ENCODE measurements at regions not wholly inside any gene's neighbourhood (a gene's known extent, or its start where the extent isn't known, plus 50 kb on each side); places are given as distances from the start of the nearest gene placed in this dataset.

- no peak for DNase-seq (ENCODE audit: low read depth)
- Histone ChIP-seq H3K4me3 (ENCODE audit: low read depth, low read length) (no peak overlapping the region), H3K36me3 (ENCODE audit: control insufficient read depth, insufficient read depth, low read length) (no peaks in the 10 kb centered on the region), H3K27me3 (ENCODE audit: control insufficient read depth, insufficient read depth, low read length) (no peaks in the 10 kb centered on the region)
- TF ChIP-seq, protein P1, sequence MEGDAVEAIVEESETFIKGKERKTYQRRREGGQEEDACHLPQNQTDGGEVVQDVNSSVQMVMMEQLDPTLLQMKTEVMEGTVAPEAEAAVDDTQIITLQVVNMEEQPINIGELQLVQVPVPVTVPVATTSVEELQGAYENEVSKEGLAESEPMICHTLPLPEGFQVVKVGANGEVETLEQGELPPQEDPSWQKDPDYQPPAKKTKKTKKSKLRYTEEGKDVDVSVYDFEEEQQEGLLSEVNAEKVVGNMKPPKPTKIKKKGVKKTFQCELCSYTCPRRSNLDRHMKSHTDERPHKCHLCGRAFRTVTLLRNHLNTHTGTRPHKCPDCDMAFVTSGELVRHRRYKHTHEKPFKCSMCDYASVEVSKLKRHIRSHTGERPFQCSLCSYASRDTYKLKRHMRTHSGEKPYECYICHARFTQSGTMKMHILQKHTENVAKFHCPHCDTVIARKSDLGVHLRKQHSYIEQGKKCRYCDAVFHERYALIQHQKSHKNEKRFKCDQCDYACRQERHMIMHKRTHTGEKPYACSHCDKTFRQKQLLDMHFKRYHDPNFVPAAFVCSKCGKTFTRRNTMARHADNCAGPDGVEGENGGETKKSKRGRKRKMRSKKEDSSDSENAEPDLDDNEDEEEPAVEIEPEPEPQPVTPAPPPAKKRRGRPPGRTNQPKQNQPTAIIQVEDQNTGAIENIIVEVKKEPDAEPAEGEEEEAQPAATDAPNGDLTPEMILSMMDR (IDR thresholded peaks at IDR 0.05; ENCODE audit: insufficient read depth, low read length, poor library complexity, severe bottlenecking): no peak
These were observed 1410.0 kb upstream of the TMEM132C start for GRCh38 chr12:126856958-126857357.

DNA sequence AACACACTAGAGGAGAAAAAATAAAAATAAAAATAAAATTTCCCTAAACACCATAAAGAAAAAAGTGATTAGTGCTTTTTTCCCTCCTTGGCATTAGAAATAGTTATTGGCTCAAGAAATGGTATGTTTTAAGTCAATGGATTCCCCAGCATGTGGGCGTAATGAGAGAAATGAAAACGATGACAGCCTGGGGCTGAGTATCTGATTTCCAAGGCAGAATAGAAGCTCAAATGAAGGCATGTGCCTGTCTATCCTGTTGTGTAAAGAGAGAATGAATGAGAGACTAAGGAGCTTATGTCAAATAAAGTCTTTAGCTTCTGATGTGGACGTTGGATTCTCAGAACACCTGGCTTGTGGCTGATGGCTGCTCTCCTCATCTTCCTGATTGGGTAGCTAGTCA is 1408.4 kb upstream of the TMEM132C start:
- no peaks in the 10 kb centered on the region for H3K27me3 ChIP-seq (ENCODE audit: control insufficient read depth, insufficient read depth, low read length)
- no peak for DNase-seq (ENCODE audit: low read depth)
- TF ChIP-seq, protein P1 (IDR thresholded peaks at IDR 0.05; ENCODE audit: insufficient read depth, low read length, poor library complexity, severe bottlenecking): no peak

GRCh38 chr12:126860210-126860609 is 1406.8 kb upstream of the TMEM132C start:
- H3K36me3 ChIP-seq (ENCODE audit: control insufficient read depth, insufficient read depth, low read length): no peaks in the 10 kb centered on the region
- H3K27me3 ChIP-seq (ENCODE audit: control insufficient read depth, insufficient read depth, low read length): no peaks in the 10 kb centered on the region
- no peak for DNase-seq (ENCODE audit: low read depth)
- no peak overlapping the region for H3K4me3 ChIP-seq (ENCODE audit: low read depth, low read length)
- TF ChIP-seq, protein P1 (IDR thresholded peaks at IDR 0.05; ENCODE audit: insufficient read depth, low read length, poor library complexity, severe bottlenecking): no peak

More for the DNA sequence above, 1408.4 kb upstream of the TMEM132C start:
- Histone ChIP-seq H3K36me3 (ENCODE audit: control insufficient read depth, insufficient read depth, low read length) (no peaks in the 10 kb centered on the region), H3K4me3 (ENCODE audit: low read depth, low read length) (no peak overlapping the region)

DNA sequence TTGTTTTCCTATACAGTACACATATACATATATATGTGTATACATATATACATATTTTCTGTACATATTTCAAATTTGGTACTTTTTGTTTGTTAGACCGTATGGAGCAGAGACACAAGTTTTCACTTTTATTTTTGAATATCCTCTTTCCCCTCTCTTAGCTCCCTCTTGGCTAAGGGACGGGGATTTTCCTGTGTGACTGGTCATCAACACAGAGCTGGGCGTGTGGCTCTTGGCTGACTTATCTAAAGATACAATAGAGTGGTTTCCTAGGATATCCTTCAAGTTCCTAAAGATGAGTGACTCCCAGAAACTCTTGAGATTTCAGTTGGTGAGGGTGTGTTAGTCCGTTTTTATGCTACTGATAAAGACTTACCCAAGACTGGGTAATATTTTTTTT is 1404.5 kb upstream of the TMEM132C start:
- no peak overlapping the region for H3K4me3 ChIP-seq (ENCODE audit: low read depth, low read length)
- no peak for DNase-seq (ENCODE audit: low read depth)
- no peaks in the 10 kb centered on the region for H3K27me3 ChIP-seq (ENCODE audit: control insufficient read depth, insufficient read depth, low read length)
- TF ChIP-seq, protein P1 (IDR thresholded peaks at IDR 0.05; ENCODE audit: insufficient read depth, low read length, poor library complexity, severe bottlenecking): no peak
- H3K36me3 ChIP-seq (ENCODE audit: control insufficient read depth, insufficient read depth, low read length): no peaks in the 10 kb centered on the region

GRCh38 chr12:126869644-126870043 is 1397.3 kb upstream of the TMEM132C start:
- no peaks in the 10 kb centered on the region for H3K36me3 ChIP-seq (ENCODE audit: control insufficient read depth, insufficient read depth, low read length)

DNA sequence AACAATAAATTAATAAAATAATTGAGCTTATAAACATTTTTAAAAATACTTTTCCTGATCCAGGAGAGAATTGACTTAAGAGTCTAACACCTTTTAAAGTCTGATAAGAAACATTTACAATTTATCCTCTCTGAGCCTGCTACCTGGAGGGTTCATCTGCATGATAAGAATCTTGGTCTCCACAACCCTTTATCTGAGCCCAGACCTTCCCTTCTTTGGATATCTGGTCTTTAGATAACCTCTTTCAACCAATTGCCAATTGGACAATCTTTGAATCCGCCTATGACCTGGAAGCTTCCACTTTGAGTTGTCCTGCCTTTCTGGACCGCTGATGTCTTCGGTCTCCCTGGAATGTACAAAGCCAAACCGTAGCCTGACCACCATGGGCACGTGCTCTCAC is 1393.3 kb upstream of the TMEM132C start:
- H3K36me3 ChIP-seq (ENCODE audit: control insufficient read depth, insufficient read depth, low read length): no peaks in the 10 kb centered on the region
- no peaks in the 10 kb centered on the region for H3K27me3 ChIP-seq (ENCODE audit: control insufficient read depth, insufficient read depth, low read length)
- H3K4me3 ChIP-seq (ENCODE audit: low read depth, low read length): no peak overlapping the region
- no peak for DNase-seq (ENCODE audit: low read depth)
- TF ChIP-seq, protein P1 (IDR thresholded peaks at IDR 0.05; ENCODE audit: insufficient read depth, low read length, poor library complexity, severe bottlenecking): no peak

More at GRCh38 chr12:126869644-126870043, 1397.3 kb upstream of the TMEM132C start:
- no peak for DNase-seq (ENCODE audit: low read depth)
- Histone ChIP-seq H3K27me3 (ENCODE audit: control insufficient read depth, insufficient read depth, low read length) (no peaks in the 10 kb centered on the region), H3K4me3 (ENCODE audit: low read depth, low read length) (no peak overlapping the region)
- TF ChIP-seq, protein P1 (IDR thresholded peaks at IDR 0.05; ENCODE audit: insufficient read depth, low read length, poor library complexity, severe bottlenecking): no peak
